Karpas-422 (cell line): ENCODE measurements at regions not wholly inside any gene's neighbourhood (a gene's known extent, or its start where the extent isn't known, plus 50 kb on each side); places are given as distances from the start of the nearest gene placed in this dataset.

Experiments used
- DNase-seq: peaks from one replicate; pipeline ENCODE4 v3.0.0-alpha.2; 2015
- H2AFZ ChIP-seq: fragments of 200-600 bp; sonication (generic); 2 replicates; pipeline ENCODE4 v1.6.1; 2014; ENCODE audit warnings: antibody characterized with exemption, low read length, mixed read lengths
- H3K27ac ChIP-seq: fragments of 200-600 bp; sonication (generic); 2 replicates; pipeline ENCODE4 v1.5.1; 2014; ENCODE audit warnings: mild to moderate bottlenecking, low read length, moderate library complexity
- H3K27me3 ChIP-seq: fragments of 200-600 bp; sonication (generic); 2 replicates; pipeline ENCODE4 v1.6.1; 2014; ENCODE audit warnings: low read length, mixed read lengths
- H3K36me3 ChIP-seq: fragments of 200-600 bp; sonication (generic); 2 replicates; pipeline ENCODE4 v1.6.1; 2014; ENCODE audit warnings: low read length, mixed read lengths; ENCODE audit not compliant: insufficient read depth
- H3K4me1 ChIP-seq: fragments of 200-600 bp; sonication (generic); 2 replicates; pipeline ENCODE4 v1.6.1; 2014; ENCODE audit warnings: mild to moderate bottlenecking, low read length, mixed read lengths
- H3K4me2 ChIP-seq: fragments of 200-600 bp; sonication (generic); 2 replicates; pipeline ENCODE4 v1.6.1; 2014; ENCODE audit warnings: low read length, low read depth, mild to moderate bottlenecking; ENCODE audit not compliant: poor library complexity, severe bottlenecking
- H3K4me3 ChIP-seq: fragments of 200-600 bp; sonication (generic); 2 replicates; pipeline ENCODE4 v1.5.1; 2014; ENCODE audit warnings: mild to moderate bottlenecking, antibody characterized with exemption, low read length, mixed read lengths
- H3K79me2 ChIP-seq: fragments of 200-600 bp; sonication (generic); 2 replicates; pipeline ENCODE4 v1.6.1; 2014; ENCODE audit warnings: mild to moderate bottlenecking, low read length, mixed read lengths
- H3K9ac ChIP-seq: fragments of 200-600 bp; sonication (generic); 2 replicates; pipeline ENCODE4 v1.6.0; 2014; ENCODE audit warnings: low read length
- H3K9me2 ChIP-seq: fragments of 200-600 bp; sonication (generic), shearing (Covaris generic); replicated peaks from 2 replicates; pipeline ENCODE4 v1.6.0; 2014; ENCODE audit warnings: mild to moderate bottlenecking, low read length, moderate library complexity; ENCODE audit not compliant: insufficient read depth
- H3K9me3 ChIP-seq: fragments of 300-700, 200-600 bp; sonication (generic); 2 replicates; pipeline ENCODE4 v1.6.1; 2014; ENCODE audit warnings: low read length, mixed read lengths
- H4K20me1 ChIP-seq: fragments of 200-600 bp; sonication (generic); 2 replicates; pipeline ENCODE4 v1.6.1; 2014; ENCODE audit warnings: mild to moderate bottlenecking, antibody characterized with exemption, low read length, low read depth; ENCODE audit not compliant: insufficient read depth

- DNase-seq = no peak
- H3K9me2 ChIP-seq = no peaks in the 10 kb centered on the region
- no peaks in the 10 kb centered on the region for H3K79me2 ChIP-seq
- no peaks in the 10 kb centered on the region for H4K20me1 ChIP-seq
- H3K36me3 ChIP-seq = no peaks in the 10 kb centered on the region
- H3K4me1 ChIP-seq = no peaks in the 10 kb centered on the region
- H3K27ac ChIP-seq = no peak overlapping the region
- H3K4me3 ChIP-seq = no peak overlapping the region
- H3K4me2 ChIP-seq = no peak overlapping the region
- no peak overlapping the region for H3K9ac ChIP-seq
- H3K27me3 ChIP-seq = no peaks in the 10 kb centered on the region
- 0 out of 2 replicates have a peak overlapping the region, but pooled peaks have one; percentile 53 for H2AFZ ChIP-seq
- H3K9me3 ChIP-seq = no peaks in the 10 kb centered on the region
Observed at GRCh38 chr2:206212673-206213513, 53.2 kb downstream of the EEF1B2 start.

GRCh38 chr2:206213514-206213845, 53.8 kb downstream of the EEF1B2 start:
- DNase-seq = no peak
- H3K9me3 ChIP-seq = no peaks in the 10 kb centered on the region
- H3K27me3 ChIP-seq = no peaks in the 10 kb centered on the region
- H3K4me1 ChIP-seq = no peaks in the 10 kb centered on the region
- H2AFZ ChIP-seq = no peak overlapping the region
- no peaks in the 10 kb centered on the region for H4K20me1 ChIP-seq
- H3K36me3 ChIP-seq = no peaks in the 10 kb centered on the region
- H3K27ac ChIP-seq = no peak overlapping the region
- H3K9me2 ChIP-seq = no peaks in the 10 kb centered on the region
- no peaks in the 10 kb centered on the region for H3K79me2 ChIP-seq
- no peak overlapping the region for H3K9ac ChIP-seq
- no peak overlapping the region for H3K4me2 ChIP-seq
- H3K4me3 ChIP-seq = no peak overlapping the region

GRCh38 chr2:206217166-206217565, 57.3 kb upstream of the ZDBF2 start:
- H3K9me2 ChIP-seq = no peaks in the 10 kb centered on the region
- no peak overlapping the region for H3K4me2 ChIP-seq
- H3K9ac ChIP-seq = no peak overlapping the region
- no peak for DNase-seq
- H3K9me3 ChIP-seq = no peaks in the 10 kb centered on the region
- no peak overlapping the region for H3K4me3 ChIP-seq
- no peaks in the 10 kb centered on the region for H3K79me2 ChIP-seq
- H3K36me3 ChIP-seq = no peaks in the 10 kb centered on the region
- H2AFZ ChIP-seq = no peak overlapping the region
- no peak overlapping the region for H3K27ac ChIP-seq
- no peaks in the 10 kb centered on the region for H3K27me3 ChIP-seq
- no peaks in the 10 kb centered on the region for H4K20me1 ChIP-seq
- H3K4me1 ChIP-seq = no peaks in the 10 kb centered on the region

GRCh38 chr2:206217743-206218142, 56.7 kb upstream of the ZDBF2 start:
- Histone ChIP-seq H2AFZ (no peak overlapping the region), H3K36me3 (no peaks in the 10 kb centered on the region), H3K4me3 (no peak overlapping the region), H3K79me2 (no peaks in the 10 kb centered on the region), H3K4me1 (no peaks in the 10 kb centered on the region), H3K9me3 (no peaks in the 10 kb centered on the region), H4K20me1 (no peaks in the 10 kb centered on the region), H3K27me3 (no peaks in the 10 kb centered on the region), H3K9me2 (no peaks in the 10 kb centered on the region), H3K9ac (no peak overlapping the region), H3K27ac (no peak overlapping the region), H3K4me2 (no peak overlapping the region)
- DNase-seq = no peak

GRCh38 chr2:206218156-206218555, 56.3 kb upstream of the ZDBF2 start:
- H4K20me1 ChIP-seq = no peaks in the 10 kb centered on the region
- H3K4me2 ChIP-seq = no peak overlapping the region
- no peak overlapping the region for H3K27ac ChIP-seq
- no peaks in the 10 kb centered on the region for H3K9me2 ChIP-seq
- H3K4me1 ChIP-seq = no peaks in the 10 kb centered on the region
- H2AFZ ChIP-seq = no peak overlapping the region
- no peaks in the 10 kb centered on the region for H3K27me3 ChIP-seq
- H3K4me3 ChIP-seq = no peak overlapping the region
- no peak for DNase-seq
- H3K9me3 ChIP-seq = no peaks in the 10 kb centered on the region
- no peaks in the 10 kb centered on the region for H3K36me3 ChIP-seq
- no peaks in the 10 kb centered on the region for H3K79me2 ChIP-seq
- H3K9ac ChIP-seq = no peak overlapping the region

- H3K9me3 ChIP-seq = no peaks in the 10 kb centered on the region
- H3K4me3 ChIP-seq = no peak overlapping the region
- no peak for DNase-seq
Observed at GRCh38 chr2:206218796-206219499, 55.5 kb upstream of the ZDBF2 start.

GRCh38 chr2:206219957-206220356, 54.5 kb upstream of the ZDBF2 start:
- no peak for DNase-seq
- H2AFZ ChIP-seq = no peak overlapping the region
- H3K4me1 ChIP-seq = peaks cover 5% of the 10 kb centered on the region
- H3K9me2 ChIP-seq = no peaks in the 10 kb centered on the region
- H3K79me2 ChIP-seq = no peaks in the 10 kb centered on the region
- H3K9me3 ChIP-seq = no peaks in the 10 kb centered on the region
- no peak overlapping the region for H3K4me2 ChIP-seq
- H3K27ac ChIP-seq = no peak overlapping the region
- no peak overlapping the region for H3K9ac ChIP-seq
- H3K4me3 ChIP-seq = no peak overlapping the region
- H3K36me3 ChIP-seq = no peaks in the 10 kb centered on the region
- H4K20me1 ChIP-seq = no peaks in the 10 kb centered on the region
- no peaks in the 10 kb centered on the region for H3K27me3 ChIP-seq

More at GRCh38 chr2:206218796-206219499, 55.5 kb upstream of the ZDBF2 start:
- H3K9me2 ChIP-seq = no peaks in the 10 kb centered on the region
- peaks cover 5% of the 10 kb centered on the region for H3K4me1 ChIP-seq
- no peaks in the 10 kb centered on the region for H3K36me3 ChIP-seq
- H3K4me2 ChIP-seq = no peak overlapping the region
- no peaks in the 10 kb centered on the region for H3K79me2 ChIP-seq
- no peak overlapping the region for H3K9ac ChIP-seq
- H4K20me1 ChIP-seq = no peaks in the 10 kb centered on the region
- no peak overlapping the region for H2AFZ ChIP-seq
- no peaks in the 10 kb centered on the region for H3K27me3 ChIP-seq
- H3K27ac ChIP-seq = no peak overlapping the region

- Histone ChIP-seq H3K4me2 (no peak overlapping the region), H3K27ac (no peak overlapping the region), H3K9ac (no peak overlapping the region), H2AFZ (no peak overlapping the region), H3K27me3 (no peaks in the 10 kb centered on the region), H3K9me3 (no peaks in the 10 kb centered on the region), H3K9me2 (no peaks in the 10 kb centered on the region), H3K36me3 (no peaks in the 10 kb centered on the region), H4K20me1 (no peaks in the 10 kb centered on the region), H3K4me3 (no peak overlapping the region), H3K79me2 (no peaks in the 10 kb centered on the region), H3K4me1 (peaks cover 5% of the 10 kb centered on the region)
- DNase-seq = no peak
Observed at GRCh38 chr2:206220997-206221396, 53.5 kb upstream of the ZDBF2 start.
